SK-N-SH (cell line): ENCODE measurements at regions not wholly inside any gene's neighbourhood (a gene's known extent, or its start where the extent isn't known, plus 50 kb on each side); places are given as distances from the start of the nearest gene placed in this dataset.

ENCODE experiments used
- CTCF ChIA-PET: fragments of 300-600, 350-600 bp; formaldehyde crosslinking; extraction: SDS; loops from one replicate; lab custom pipeline; 2021; lab: Yijun Ruan, JAX
- POLR2A ChIA-PET: fragments of 350-600 bp; sonication (Branson Sonifier 250); formaldehyde crosslinking; extraction: SDS; loops from one replicate; lab custom pipeline; 2020; ENCODE audit warnings: antibody characterized with exemption, inconsistent platforms; lab: Yijun Ruan, JAX
- DNase-seq: peaks from one replicate; pipeline ENCODE4 v3.0.0; 2012
- H2AFZ ChIP-seq: fragments of 200-600 bp; sonication (generic); 2 replicates; pipeline ENCODE4 v1.8.1; 2016; ENCODE audit warnings: antibody characterized with exemption, mild to moderate bottlenecking, low read depth
- H3F3A ChIP-seq: fragments of 200-600 bp; sonication (generic); replicated peaks from 2 replicates; pipeline ENCODE3; 2016; ENCODE audit warnings: antibody characterized with exemption, mild to moderate bottlenecking; ENCODE audit not compliant: insufficient read depth
- H3K27ac ChIP-seq, 2 experiments: fragments of 200-500 bp in 1 of 2; fragments of 200-600 bp in 1 of 2; sonication (Bioruptor generic) in 1 of 2; sonication (generic), shearing (Covaris generic) in 1 of 2; 2 replicates each; pipeline versions ENCODE4 v1.5.1 to v1.6.1; 2014 to 2016; ENCODE audit warnings: low read depth in 2 of 2, inconsistent platforms in 1 of 2, low read length in 1 of 2, mild to moderate bottlenecking in 1 of 2, mixed read lengths in 1 of 2
- H3K27me3 ChIP-seq: fragments of 200-600 bp; sonication (generic), shearing (Covaris generic); 2 replicates; pipeline ENCODE4 v1.6.1; 2016; ENCODE audit warnings: mixed run types; ENCODE audit not compliant: insufficient read depth
- H3K36me3 ChIP-seq, 2 experiments: fragments of 200-500 bp in 1 of 2; fragments of 200-600 bp in 1 of 2; sonication (Bioruptor generic) in 1 of 2; sonication (generic) in 1 of 2; replicated peaks in 1 of 2; 2 replicates each; pipeline versions ENCODE3 to v1.5.1; 2014 to 2016; ENCODE audit warnings: low read length in 1 of 2, mild to moderate bottlenecking in 1 of 2; ENCODE audit not compliant: insufficient read depth in 2 of 2, control insufficient read depth in 1 of 2
- H3K4me1 ChIP-seq, 2 experiments: fragments of 200-500 bp in 1 of 2; fragments of 200-600 bp in 1 of 2; sonication (Bioruptor generic) in 1 of 2; sonication (generic), shearing (Covaris generic) in 1 of 2; 2 replicates each; pipeline versions ENCODE4 v1.5.1 to v1.6.1; 2014 to 2016; ENCODE audit warnings: low read depth in 1 of 2, low read length in 1 of 2, mixed run types in 1 of 2; ENCODE audit not compliant: insufficient read depth in 2 of 2, control insufficient read depth in 1 of 2
- H3K4me2 ChIP-seq: fragments of 200-600 bp; sonication (generic), shearing (Covaris generic); 2 replicates; pipeline ENCODE4 v1.6.1; 2017; ENCODE audit warnings: mixed run types
- H3K4me3 ChIP-seq, 2 experiments: fragments of 200-500 bp in 1 of 2; fragments of 200-600 bp in 1 of 2; sonication (Bioruptor generic) in 1 of 2; sonication (generic), shearing (Covaris generic) in 1 of 2; 2 replicates each; pipeline versions ENCODE4 v1.5.1 to v1.8.1; 2014 to 2016; ENCODE audit warnings: low read depth in 2 of 2, inconsistent platforms in 1 of 2, low read length in 1 of 2, mild to moderate bottlenecking in 1 of 2, mixed read lengths in 1 of 2, moderate library complexity in 1 of 2
- H3K79me2 ChIP-seq: fragments of 200-600 bp; sonication (generic); 2 replicates; pipeline ENCODE4 v1.8.1; 2017; ENCODE audit warnings: mild to moderate bottlenecking; ENCODE audit not compliant: insufficient read depth
- H3K9ac ChIP-seq: fragments of 200-600 bp; sonication (generic); 2 replicates; pipeline ENCODE4 v1.6.1; 2017; ENCODE audit warnings: mixed run types
- H3K9me2 ChIP-seq: fragments of 200-600 bp; sonication (generic); 2 replicates; pipeline ENCODE4 v1.6.1; 2017; ENCODE audit warnings: mixed run types
- H3K9me3 ChIP-seq: fragments of 200-600 bp; sonication (generic); 2 replicates; pipeline ENCODE4 v1.6.1; 2017; ENCODE audit warnings: mixed run types, mild to moderate bottlenecking, moderate library complexity
- H4K20me1 ChIP-seq: fragments of 200-600 bp; sonication (generic); 2 replicates; pipeline ENCODE4 v1.6.1; 2017; ENCODE audit warnings: mild to moderate bottlenecking, mixed run types; ENCODE audit not compliant: insufficient read depth
- ELF1 ChIP-seq: IDR thresholded peaks from 2 replicates; pipeline ENCODE4 v1.4.0; 2012
- EP300 ChIP-seq, 2 experiments: IDR thresholded peaks; 2 replicates each; pipeline versions ENCODE4 v1.4.0 to v1.6.1; 2012; ENCODE audit warnings: borderline replicate concordance in 1 of 2, low read depth in 1 of 2, low read length in 1 of 2
- FOXJ3 ChIP-seq: sonication (generic); formaldehyde crosslinking; IDR thresholded peaks from 2 replicates; pipeline ENCODE4 v1.5.1; 2020; ENCODE audit warnings: mild to moderate bottlenecking, missing genetic modification reagents
- FOXM1 ChIP-seq: IDR thresholded peaks from 2 replicates; pipeline ENCODE4 v1.4.0; 2012; ENCODE audit warnings: low read depth, mild to moderate bottlenecking
- GATA2 ChIP-seq: sonication (generic); formaldehyde crosslinking; IDR thresholded peaks from 2 replicates; pipeline ENCODE4 v1.5.0; 2020; ENCODE audit warnings: mild to moderate bottlenecking, missing genetic modification reagents
- JUND ChIP-seq: IDR thresholded peaks from 2 replicates; pipeline ENCODE4 v1.4.0; 2012
- MXI1 ChIP-seq: IDR thresholded peaks from 2 replicates; pipeline ENCODE4 v1.6.1; 2012; ENCODE audit warnings: mild to moderate bottlenecking, low read depth, low read length, improper control_type of control experiment
- NFIC ChIP-seq: IDR thresholded peaks from 2 replicates; pipeline ENCODE4 v1.4.0; 2012; ENCODE audit warnings: borderline replicate concordance
- POLR2AphosphoS5 ChIP-seq: IDR thresholded peaks from 2 replicates; pipeline ENCODE4 v1.6.1; 2012; ENCODE audit warnings: low read depth, low read length
- RAD21 ChIP-seq: IDR thresholded peaks from 2 replicates; pipeline ENCODE4 v1.6.1; 2012; ENCODE audit warnings: mild to moderate bottlenecking, low read length
- RXRA ChIP-seq: IDR thresholded peaks from 2 replicates; pipeline ENCODE4 v1.4.0; 2012; ENCODE audit warnings: low read depth, mild to moderate bottlenecking, borderline replicate concordance
- YY1 ChIP-seq: IDR thresholded peaks from 2 replicates; pipeline ENCODE4 v1.4.0; 2012; ENCODE audit warnings: low read depth, mild to moderate bottlenecking
- WGBS: methylation state at CpG from one replicate; pipeline ENCODE4 v1.1.6; 2017; ENCODE audit warnings: low lambda C conversion rate; 5-methylcytosine and 5-hydroxymethylcytosine counted together
- TF ChIP-seq, protein P1 (sequence below): fragments of 150-350 bp; IDR thresholded peaks from 2 replicates; pipeline ENCODE4 v1.6.1; 2017; ENCODE audit warnings: antibody characterized with exemption, low read length, low read depth, borderline replicate concordance
- TF ChIP-seq, protein P2 (sequence below): fragments of 200-600 bp; sonication (generic); IDR thresholded peaks from 2 replicates; pipeline ENCODE4 v1.6.1; 2017; ENCODE audit warnings: antibody characterized with exemption, mild to moderate bottlenecking, moderate library complexity
- TF ChIP-seq, protein P3 (sequence below): IDR thresholded peaks from 2 replicates; pipeline ENCODE4 v1.4.0; 2012; ENCODE audit warnings: low read depth
- TF ChIP-seq, protein P4 (sequence below): fragments of 150-350 bp; IDR thresholded peaks from 2 replicates; pipeline ENCODE4 v1.6.1; 2016; ENCODE audit warnings: mild to moderate bottlenecking, low read depth, low read length

DNA sequence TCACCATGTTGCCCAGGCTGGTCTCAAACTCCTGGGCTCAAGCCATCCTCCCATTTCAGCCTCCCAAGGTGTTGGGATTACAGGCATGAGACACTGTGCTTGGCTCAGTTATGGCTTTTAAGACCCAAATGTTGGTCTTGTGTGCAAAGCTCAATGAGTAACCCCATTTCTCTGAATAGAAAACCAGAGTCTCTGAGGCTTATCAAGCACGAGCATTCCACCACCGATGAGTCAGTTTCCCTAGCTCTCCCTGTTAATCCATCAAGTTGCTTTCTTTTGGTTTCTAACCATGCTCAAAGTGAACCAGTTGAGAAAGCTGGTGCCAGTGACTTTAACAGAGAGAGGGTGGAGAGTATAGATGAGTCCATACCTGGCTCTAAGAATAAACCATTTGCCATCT lies 350.9 kb upstream of the ADGRL2 start:
- Histone ChIP-seq H3F3A (no peaks in the 10 kb centered on the region), H3K9me3 (no peaks in the 10 kb centered on the region), H3K4me3 (no peak overlapping the region), H3K27me3 (no peaks in the 10 kb centered on the region), H4K20me1 (no peaks in the 10 kb centered on the region), H3K4me1 (no peaks in the 10 kb centered on the region), H3K4me2 (no peak overlapping the region), H3K79me2 (no peaks in the 10 kb centered on the region), H3K9ac (no peak overlapping the region), H3K27ac (no peak overlapping the region), H3K36me3 (no peaks in the 10 kb centered on the region), H3K9me2 (no peaks in the 10 kb centered on the region), H2AFZ (no peak overlapping the region)
- ChIA-PET POLR2A (no interaction called here), CTCF (no interaction called here)
- DNase-seq: no peak
- TF ChIP-seq, protein P1, sequence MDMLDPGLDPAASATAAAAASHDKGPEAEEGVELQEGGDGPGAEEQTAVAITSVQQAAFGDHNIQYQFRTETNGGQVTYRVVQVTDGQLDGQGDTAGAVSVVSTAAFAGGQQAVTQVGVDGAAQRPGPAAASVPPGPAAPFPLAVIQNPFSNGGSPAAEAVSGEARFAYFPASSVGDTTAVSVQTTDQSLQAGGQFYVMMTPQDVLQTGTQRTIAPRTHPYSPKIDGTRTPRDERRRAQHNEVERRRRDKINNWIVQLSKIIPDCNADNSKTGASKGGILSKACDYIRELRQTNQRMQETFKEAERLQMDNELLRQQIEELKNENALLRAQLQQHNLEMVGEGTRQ: no peak
- TF ChIP-seq RAD21 (no peak), FOXJ3 (CRISPR knock-in tag) (no peak), POLR2AphosphoS5 (no peak), GATA2 (CRISPR knock-in tag) (no peak), MXI1 (no peak), FOXM1 (no peak), NFIC (no peak), EP300 (IDR thresholded peaks at IDR 0.05; ENCODE audit: borderline replicate concordance in 1 of 2, low read depth in 1 of 2, low read length in 1 of 2) (no peak), RXRA (no peak), ELF1 (no peak), JUND (no peak), YY1 (no peak)
- TF ChIP-seq, protein P2, sequence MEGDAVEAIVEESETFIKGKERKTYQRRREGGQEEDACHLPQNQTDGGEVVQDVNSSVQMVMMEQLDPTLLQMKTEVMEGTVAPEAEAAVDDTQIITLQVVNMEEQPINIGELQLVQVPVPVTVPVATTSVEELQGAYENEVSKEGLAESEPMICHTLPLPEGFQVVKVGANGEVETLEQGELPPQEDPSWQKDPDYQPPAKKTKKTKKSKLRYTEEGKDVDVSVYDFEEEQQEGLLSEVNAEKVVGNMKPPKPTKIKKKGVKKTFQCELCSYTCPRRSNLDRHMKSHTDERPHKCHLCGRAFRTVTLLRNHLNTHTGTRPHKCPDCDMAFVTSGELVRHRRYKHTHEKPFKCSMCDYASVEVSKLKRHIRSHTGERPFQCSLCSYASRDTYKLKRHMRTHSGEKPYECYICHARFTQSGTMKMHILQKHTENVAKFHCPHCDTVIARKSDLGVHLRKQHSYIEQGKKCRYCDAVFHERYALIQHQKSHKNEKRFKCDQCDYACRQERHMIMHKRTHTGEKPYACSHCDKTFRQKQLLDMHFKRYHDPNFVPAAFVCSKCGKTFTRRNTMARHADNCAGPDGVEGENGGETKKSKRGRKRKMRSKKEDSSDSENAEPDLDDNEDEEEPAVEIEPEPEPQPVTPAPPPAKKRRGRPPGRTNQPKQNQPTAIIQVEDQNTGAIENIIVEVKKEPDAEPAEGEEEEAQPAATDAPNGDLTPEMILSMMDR: no peak
- TF ChIP-seq, protein P3, sequence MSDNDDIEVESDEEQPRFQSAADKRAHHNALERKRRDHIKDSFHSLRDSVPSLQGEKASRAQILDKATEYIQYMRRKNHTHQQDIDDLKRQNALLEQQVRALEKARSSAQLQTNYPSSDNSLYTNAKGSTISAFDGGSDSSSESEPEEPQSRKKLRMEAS: no peak
- TF ChIP-seq, protein P4, sequence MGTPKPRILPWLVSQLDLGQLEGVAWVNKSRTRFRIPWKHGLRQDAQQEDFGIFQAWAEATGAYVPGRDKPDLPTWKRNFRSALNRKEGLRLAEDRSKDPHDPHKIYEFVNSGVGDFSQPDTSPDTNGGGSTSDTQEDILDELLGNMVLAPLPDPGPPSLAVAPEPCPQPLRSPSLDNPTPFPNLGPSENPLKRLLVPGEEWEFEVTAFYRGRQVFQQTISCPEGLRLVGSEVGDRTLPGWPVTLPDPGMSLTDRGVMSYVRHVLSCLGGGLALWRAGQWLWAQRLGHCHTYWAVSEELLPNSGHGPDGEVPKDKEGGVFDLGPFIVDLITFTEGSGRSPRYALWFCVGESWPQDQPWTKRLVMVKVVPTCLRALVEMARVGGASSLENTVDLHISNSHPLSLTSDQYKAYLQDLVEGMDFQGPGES: no peak
- WGBS: 88% methylated on average over 2 of the region's 2 CpGs
